CD14-positive monocyte (primary cell): ENCODE measurements at regions not wholly inside any gene's neighbourhood (a gene's known extent, or its start where the extent isn't known, plus 50 kb on each side); places are given as distances from the start of the nearest gene placed in this dataset.

Source experiments
- DNase-seq, 3 donors: peaks; one replicate each; pipeline ENCODE4 v3.0.0-alpha.2; 2011 to 2022
- H2AFZ ChIP-seq: 2 replicates; pipeline ENCODE4 v1.6.0; 2012; ENCODE audit warnings: mild to moderate bottlenecking, low read depth, low read length, inconsistent platforms; ENCODE audit not compliant: insufficient read depth, poor library complexity, severe bottlenecking
- H3K27ac ChIP-seq, 2 donors: 1 replicate in 1 of 2; 2 replicates in 1 of 2; pipeline ENCODE4 v1.5.1; 2012 to 2013; ENCODE audit warnings: low read length in 2 of 2, control low read depth in 1 of 2, inconsistent platforms in 1 of 2, low read depth in 1 of 2, mild to moderate bottlenecking in 1 of 2
- H3K27me3 ChIP-seq, 2 donors: one replicate each; pipeline versions ENCODE4 v1.6.0 to v1.6.1; 2011 to 2013; ENCODE audit warnings: low read length in 2 of 2; ENCODE audit not compliant: control insufficient read depth in 2 of 2, insufficient read depth in 2 of 2
- H3K36me3 ChIP-seq, 2 donors: replicated peaks in 1 of 2; 1 replicate in 1 of 2; 2 replicates in 1 of 2; pipeline versions ENCODE4 v1.5.1 to v1.6.1; 2012 to 2013; ENCODE audit warnings: low read length in 2 of 2, control low read depth in 1 of 2, inconsistent platforms in 1 of 2, mild to moderate bottlenecking in 1 of 2; ENCODE audit not compliant: insufficient read depth in 2 of 2, control insufficient read depth in 1 of 2
- H3K4me1 ChIP-seq, 2 donors: 1 replicate in 1 of 2; 2 replicates in 1 of 2; pipeline versions ENCODE4 v1.5.1 to v1.6.1; 2012 to 2013; ENCODE audit warnings: low read length in 2 of 2, control low read depth in 1 of 2, inconsistent platforms in 1 of 2, mild to moderate bottlenecking in 1 of 2, moderate library complexity in 1 of 2; ENCODE audit not compliant: insufficient read depth in 2 of 2, control insufficient read depth in 1 of 2
- H3K4me2 ChIP-seq: replicated peaks from 2 replicates; pipeline ENCODE3; 2012; ENCODE audit warnings: low read length, moderate library complexity, mild to moderate bottlenecking; ENCODE audit not compliant: poor library complexity, severe bottlenecking; ENCODE audit errors: extremely low read depth
- H3K4me3 ChIP-seq, 3 experiments: fragments of 200-600 bp in 1 of 3; sonication (generic) in 1 of 3; replicated peaks in 1 of 3; 1 replicate in 2 of 3; 2 replicates in 1 of 3; pipeline ENCODE4 v1.5.1; 2011 to 2013; ENCODE audit warnings: low read length in 3 of 3, mild to moderate bottlenecking in 3 of 3, control low read depth in 2 of 3, low read depth in 2 of 3, inconsistent platforms in 1 of 3, moderate library complexity in 1 of 3
- H3K79me2 ChIP-seq: 2 replicates; pipeline ENCODE4 v1.6.0; 2012; ENCODE audit warnings: mild to moderate bottlenecking, control low read depth, inconsistent platforms, low read length, moderate library complexity; ENCODE audit not compliant: insufficient read depth
- H3K9ac ChIP-seq: 2 replicates; pipeline ENCODE4 v1.6.0; 2017; ENCODE audit warnings: low read length, mild to moderate bottlenecking; ENCODE audit not compliant: insufficient read depth, poor library complexity, severe bottlenecking
- H3K9me3 ChIP-seq, 2 donors: replicated peaks in 1 of 2; 1 replicate in 1 of 2; 2 replicates in 1 of 2; pipeline versions ENCODE4 v1.5.1 to v1.6.1; 2012 to 2013; ENCODE audit warnings: low read length in 2 of 2, control low read depth in 1 of 2; ENCODE audit not compliant: control insufficient read depth in 1 of 2, insufficient read depth in 1 of 2
- H4K20me1 ChIP-seq: 2 replicates; pipeline ENCODE4 v1.6.0; 2012; ENCODE audit warnings: mild to moderate bottlenecking, low read length, control low read depth, moderate library complexity; ENCODE audit not compliant: insufficient read depth
- H3K27ac Mint-ChIP-seq, 7 donors: one replicate each; pipeline ENCODE4 v1.8.0; 2020; ENCODE audit warnings: mild to moderate bottlenecking in 7 of 7, mixed read lengths in 7 of 7, moderate library complexity in 6 of 7, inconsistent platforms in 2 of 7
- H3K27me3 Mint-ChIP-seq, 3 donors: one replicate each; pipeline ENCODE4 v1.8.0; 2021 to 2022; ENCODE audit warnings: low read depth in 3 of 3, mild to moderate bottlenecking in 3 of 3, mixed read lengths in 3 of 3, moderate library complexity in 3 of 3, inconsistent platforms in 1 of 3
- H3K36me3 Mint-ChIP-seq, 2 donors: one replicate each; pipeline ENCODE4 v1.8.0; 2020; ENCODE audit warnings: mixed read lengths in 2 of 2, inconsistent platforms in 1 of 2, mild to moderate bottlenecking in 1 of 2
- H3K4me1 Mint-ChIP-seq: one replicate; pipeline ENCODE4 v1.8.0; 2020; ENCODE audit warnings: mild to moderate bottlenecking, mixed read lengths
- H3K4me3 Mint-ChIP-seq, 2 donors: one replicate each; pipeline ENCODE4 v1.8.0; 2020; ENCODE audit warnings: mild to moderate bottlenecking in 2 of 2, mixed read lengths in 2 of 2, moderate library complexity in 1 of 2
- H3K9me3 Mint-ChIP-seq, 7 donors: one replicate each; pipeline ENCODE4 v1.8.0; 2020 to 2022; ENCODE audit warnings: mixed read lengths in 7 of 7, mild to moderate bottlenecking in 6 of 7, moderate library complexity in 6 of 7, inconsistent platforms in 2 of 7
- WGBS: methylation state at CpG from one replicate; pipeline ENCODE4 v1.1.5; 2013; ENCODE audit warnings: missing lambda C conversion rate; ENCODE audit not compliant: insufficient coverage; 5-methylcytosine and 5-hydroxymethylcytosine counted together
- intact Hi-C, 2 donors: fragments of 100-400 bp; cut with micrococcal nuclease; formaldehyde crosslinking; loops; one replicate each; pipeline versions ENCODE4 v1.15.0 to v1.15.1; 2023
- TF ChIP-seq, protein P1 (sequence below): fragments of 200-600 bp; IDR thresholded peaks from one replicate; pipeline ENCODE4 v1.8.0; 2022; ENCODE audit warnings: antibody characterized with exemption, mild to moderate bottlenecking

DNA sequence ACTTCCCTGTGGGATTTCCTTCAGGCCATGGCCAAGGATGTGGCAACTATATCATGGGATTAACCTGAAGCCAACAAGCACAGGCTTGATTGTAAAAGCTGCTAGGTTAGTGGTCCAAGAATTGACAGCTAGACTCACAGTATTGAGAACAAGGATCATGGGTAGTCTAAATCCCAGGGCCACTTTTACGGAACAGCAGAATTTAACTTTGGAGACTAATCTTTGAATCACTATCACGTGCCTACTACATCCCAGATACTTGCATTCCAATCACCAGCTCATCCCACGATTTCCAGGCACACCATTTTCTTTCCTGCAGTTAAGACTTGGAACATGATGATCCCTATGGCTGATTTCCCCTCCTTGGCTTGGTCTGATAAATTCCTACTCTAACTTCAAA is 65.6 kb upstream of the ADO start:
- Mint-ChIP-seq H3K9me3 (no peaks in the 10 kb centered on the region), H3K27ac (no peak overlapping the region), H3K36me3 (no peaks in the 10 kb centered on the region), H3K4me3 (no peak overlapping the region), H3K27me3 (peaks cover 0 to 2% (median 0%) of the 10 kb centered on the region in 3 donors), H3K4me1 (peaks cover 17% of the 10 kb centered on the region)
- 76% methylated on average over 3 of the region's 3 CpGs for WGBS
- TF ChIP-seq, protein P1, sequence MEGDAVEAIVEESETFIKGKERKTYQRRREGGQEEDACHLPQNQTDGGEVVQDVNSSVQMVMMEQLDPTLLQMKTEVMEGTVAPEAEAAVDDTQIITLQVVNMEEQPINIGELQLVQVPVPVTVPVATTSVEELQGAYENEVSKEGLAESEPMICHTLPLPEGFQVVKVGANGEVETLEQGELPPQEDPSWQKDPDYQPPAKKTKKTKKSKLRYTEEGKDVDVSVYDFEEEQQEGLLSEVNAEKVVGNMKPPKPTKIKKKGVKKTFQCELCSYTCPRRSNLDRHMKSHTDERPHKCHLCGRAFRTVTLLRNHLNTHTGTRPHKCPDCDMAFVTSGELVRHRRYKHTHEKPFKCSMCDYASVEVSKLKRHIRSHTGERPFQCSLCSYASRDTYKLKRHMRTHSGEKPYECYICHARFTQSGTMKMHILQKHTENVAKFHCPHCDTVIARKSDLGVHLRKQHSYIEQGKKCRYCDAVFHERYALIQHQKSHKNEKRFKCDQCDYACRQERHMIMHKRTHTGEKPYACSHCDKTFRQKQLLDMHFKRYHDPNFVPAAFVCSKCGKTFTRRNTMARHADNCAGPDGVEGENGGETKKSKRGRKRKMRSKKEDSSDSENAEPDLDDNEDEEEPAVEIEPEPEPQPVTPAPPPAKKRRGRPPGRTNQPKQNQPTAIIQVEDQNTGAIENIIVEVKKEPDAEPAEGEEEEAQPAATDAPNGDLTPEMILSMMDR = no peak
- Histone ChIP-seq H4K20me1 (no peaks in the 10 kb centered on the region), H3K9me3 (no peaks in the 10 kb centered on the region), H3K27me3 (no peaks in the 10 kb centered on the region), H3K79me2 (no peaks in the 10 kb centered on the region), H3K4me2 (no peak overlapping the region), H3K9ac (no peak overlapping the region), H2AFZ (no peak overlapping the region), H3K27ac (no peak overlapping the region), H3K36me3 (no peaks in the 10 kb centered on the region), H3K4me3 (no peak overlapping the region), H3K4me1 (peaks cover 31 to 35% of the 10 kb centered on the region in 2 donors)
- DNase-seq = peak in 1 of 3 donors; percentile 13
- intact Hi-C loops = no loop called here

DNA sequence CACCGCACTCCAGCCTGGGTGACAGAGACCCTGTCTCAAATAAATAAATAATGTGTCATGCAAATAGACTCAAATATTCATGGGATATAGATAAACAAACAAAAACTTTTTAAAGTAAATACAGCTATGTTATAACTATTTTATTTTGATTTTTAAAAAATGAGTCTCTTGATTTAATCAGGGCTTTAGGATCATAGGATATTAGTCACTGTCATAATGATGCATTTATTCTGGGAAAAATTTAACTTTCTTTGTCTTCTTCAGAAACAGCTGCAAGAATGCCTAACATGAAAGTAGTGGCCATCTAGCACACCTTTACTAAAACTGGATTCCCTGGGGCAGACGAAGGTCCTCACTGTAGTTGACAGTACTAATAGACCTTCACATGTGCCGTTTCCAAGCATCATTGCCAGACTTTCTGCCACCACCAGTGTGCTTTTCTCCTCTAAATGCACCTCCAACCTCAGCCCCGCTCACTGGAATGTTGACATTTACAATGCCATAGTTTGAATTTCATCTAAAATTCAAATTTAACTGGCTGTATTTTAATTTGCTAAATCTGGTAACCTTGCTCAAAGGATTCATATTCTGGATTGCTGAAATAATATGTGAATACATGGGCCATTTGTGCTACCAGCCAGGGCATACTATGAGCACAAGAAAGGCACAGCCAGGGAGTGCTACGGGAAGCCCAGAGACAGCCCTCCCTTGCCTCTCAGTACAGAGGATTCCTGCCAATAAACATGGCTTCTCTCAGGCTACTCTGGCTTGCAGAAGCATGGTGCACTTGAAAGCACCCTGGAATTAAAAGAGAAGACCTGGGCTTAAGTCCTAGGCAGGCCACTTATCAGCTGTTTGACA is 63.4 kb upstream of the ADO start:
- Histone ChIP-seq H3K4me3 (no peak overlapping the region), H3K4me2 (no peak overlapping the region), H4K20me1 (no peaks in the 10 kb centered on the region), H3K27me3 (no peaks in the 10 kb centered on the region), H3K9me3 (no peaks in the 10 kb centered on the region), H3K79me2 (no peaks in the 10 kb centered on the region), H3K36me3 (no peaks in the 10 kb centered on the region), H2AFZ (no peak overlapping the region), H3K9ac (no peak overlapping the region), H3K27ac (no peak overlapping the region), H3K4me1 (peaks cover 28 to 38% of the 10 kb centered on the region in 2 donors)
- no peaks in the 10 kb centered on the region for H3K36me3 Mint-ChIP-seq
- no peak overlapping the region for H3K4me3 Mint-ChIP-seq
- TF ChIP-seq, protein P1 = no peak
- peaks cover 1 to 3% (median 2%) of the 10 kb centered on the region in 3 donors for H3K27me3 Mint-ChIP-seq
- H3K9me3 Mint-ChIP-seq = peaks cover 0 to 2% (median 0%) of the 10 kb centered on the region in 7 donors
- peak overlapping the region in 1 of 7 donors; percentile 54 for H3K27ac Mint-ChIP-seq
- peaks cover 34% of the 10 kb centered on the region for H3K4me1 Mint-ChIP-seq
- intact Hi-C loops = loop anchor here in 1 of 2 donors (5.0 kb wide), 1 partner anchor 61 kb away; the partner anchor contains the start of gene ADO
- 100% methylated on average over 2 of the region's 5 CpGs for WGBS
- no peak for DNase-seq
